A673 (cell line): ENCODE measurements at regions not wholly inside any gene's neighbourhood (a gene's known extent, or its start where the extent isn't known, plus 50 kb on each side); places are given as distances from the start of the nearest gene placed in this dataset.

Experiments
- CTCF ChIP-seq: fragments of 300-800, 200-600 bp; sonication (generic); conservative IDR thresholded peaks from 2 replicates; pipeline ENCODE4 v1.5.1; 2017; ENCODE audit warnings: low read depth, mild to moderate bottlenecking, antibody characterized with exemption, low read length, moderate library complexity, mixed read lengths
- EZH2 ChIP-seq: fragments of 200-600 bp; sonication (generic); IDR thresholded peaks from 2 replicates; pipeline ENCODE4 v1.6.1; 2017; ENCODE audit warnings: borderline replicate concordance, low read depth, mild to moderate bottlenecking, mixed read lengths, antibody characterized with exemption, low read length; ENCODE audit not compliant: poor library complexity, severe bottlenecking

GRCh38 chr15:57816599-57816998 lies 110.1 kb downstream of the POLR2M start:
- no peak for TF ChIP-seq CTCF
- TF ChIP-seq EZH2, result no peak
